ENCODE measurements at regions not wholly inside any gene's neighbourhood (a gene's known extent, or its start where the extent isn't known, plus 50 kb on each side); places are given as distances from the start of the nearest gene placed in this dataset.
"Not testable (repeated sequence)": the region's sequence is repeated elsewhere in the genome, so short reads cannot be mapped to it uniquely, and the experiment has no call there.

- no peak for DNase-seq
Observed at GRCh38 chr11:71150859-71151258, 101.5 kb downstream of the SHANK2 start.

- no peak for DNase-seq
Observed at GRCh38 chr11:71148716-71149115, 103.7 kb downstream of the SHANK2 start.

GRCh38 chr11:71147331-71147730 is 105.0 kb downstream of the SHANK2 start:
- DNase-seq, result no peak

GRCh38 chr11:71146846-71147245 is 105.5 kb downstream of the SHANK2 start:
- DNase-seq, result no peak

DNA sequence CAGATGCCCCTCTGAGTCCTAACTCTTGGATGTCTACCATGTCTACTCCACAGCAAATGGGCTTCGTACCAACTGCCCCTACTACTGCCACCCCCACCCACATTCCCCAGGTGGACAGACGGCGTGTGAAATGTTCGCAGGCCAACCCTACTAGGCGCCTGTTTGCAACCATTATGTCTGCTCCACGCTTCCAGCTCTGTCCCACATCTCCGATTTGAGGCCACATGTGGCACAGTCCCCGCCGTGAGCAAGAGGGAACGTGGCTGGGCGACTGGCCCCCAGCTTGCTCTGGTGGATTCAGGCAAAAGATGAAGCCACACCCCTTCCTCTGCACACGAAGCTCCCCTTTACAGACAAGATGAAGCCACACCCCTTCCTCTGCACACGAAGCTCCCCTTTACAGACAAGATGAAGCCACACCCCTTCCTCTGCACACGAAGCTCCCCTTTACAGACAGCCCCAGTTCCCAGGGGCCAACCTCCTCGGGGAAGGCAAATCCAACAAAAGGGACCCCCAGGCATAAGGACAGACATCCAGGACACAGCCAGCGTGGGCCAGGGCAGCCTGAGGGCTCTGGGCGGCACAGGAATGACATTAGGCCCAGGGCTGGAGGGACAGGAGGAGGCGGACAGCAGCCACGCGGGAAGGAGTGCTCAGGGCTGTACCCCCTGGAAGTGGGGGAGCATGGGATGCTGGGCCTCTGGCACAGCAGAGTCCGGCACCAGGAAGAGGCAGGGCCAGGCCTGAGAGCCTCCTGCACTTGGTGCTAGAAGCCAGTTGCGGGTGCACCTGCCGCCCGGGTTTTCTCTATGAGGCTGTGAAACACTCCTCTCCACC is 106.2 kb downstream of the SHANK2 start:
- no peak for DNase-seq

GRCh38 chr11:71145368-71145767 is 107.0 kb downstream of the SHANK2 start:
- DNase-seq, result no peak

- DNase-seq, result no peak
Observed at GRCh38 chr11:71144736-71145135, 107.6 kb downstream of the SHANK2 start.

DNA sequence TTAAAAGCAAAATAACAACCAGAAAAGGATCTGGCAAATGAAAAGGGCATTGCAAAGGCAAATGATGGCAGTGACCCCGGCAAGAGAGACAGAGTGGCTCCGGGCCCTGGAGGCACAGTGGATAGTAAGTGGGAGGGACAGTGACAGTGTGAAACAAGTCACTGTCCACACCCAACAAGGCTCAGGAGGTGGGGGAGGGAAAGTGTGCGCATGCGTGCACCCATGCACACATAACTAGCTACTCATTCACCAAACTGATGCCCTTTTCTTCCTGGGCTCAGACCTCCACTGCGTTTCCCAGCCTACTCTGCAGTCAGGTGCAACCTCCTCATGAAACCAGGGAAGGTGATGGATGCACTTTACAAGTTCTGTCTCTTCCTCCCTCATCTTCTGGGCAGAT is 108.4 kb downstream of the SHANK2 start:
- no peak for DNase-seq

- no peak for DNase-seq
Observed at GRCh38 chr11:71140206-71140919, 112.0 kb downstream of the SHANK2 start.

DNA sequence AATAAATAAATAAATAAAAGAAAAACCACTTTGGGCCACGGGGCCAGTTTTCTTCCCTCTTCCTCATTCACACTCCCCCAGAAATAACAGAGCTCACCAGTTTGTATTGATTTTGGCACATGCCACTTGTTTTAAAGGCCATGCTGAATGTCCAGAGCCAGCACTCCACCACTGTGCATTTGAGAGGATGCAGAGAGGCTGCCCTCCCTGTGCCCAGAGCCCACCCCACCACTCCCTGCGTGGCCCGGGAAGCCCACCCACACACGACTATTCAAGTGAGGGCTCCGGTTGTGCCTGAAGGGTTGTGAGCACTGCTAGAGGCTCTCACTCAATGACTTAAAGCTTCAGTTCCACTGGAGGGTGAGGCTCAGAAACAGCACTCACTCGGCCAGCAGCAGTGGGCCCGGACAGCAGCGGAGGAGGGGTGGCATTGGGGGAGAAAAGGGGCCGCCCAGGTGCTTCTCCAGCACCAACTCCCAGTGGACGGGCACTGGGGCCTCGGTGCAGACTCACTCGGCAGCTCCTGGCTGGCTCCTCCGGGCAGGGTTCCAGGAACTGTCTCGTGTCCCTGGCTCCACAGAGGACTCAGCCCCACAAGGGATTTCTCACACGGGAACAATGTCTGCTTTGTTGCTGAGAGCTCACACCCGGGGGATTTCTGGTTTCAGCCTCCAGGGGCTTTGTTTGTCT is 112.7 kb downstream of the SHANK2 start:
- DNase-seq, result no peak

- no peak for DNase-seq
Observed at GRCh38 chr11:71138737-71139425, 113.5 kb downstream of the SHANK2 start.

DNA sequence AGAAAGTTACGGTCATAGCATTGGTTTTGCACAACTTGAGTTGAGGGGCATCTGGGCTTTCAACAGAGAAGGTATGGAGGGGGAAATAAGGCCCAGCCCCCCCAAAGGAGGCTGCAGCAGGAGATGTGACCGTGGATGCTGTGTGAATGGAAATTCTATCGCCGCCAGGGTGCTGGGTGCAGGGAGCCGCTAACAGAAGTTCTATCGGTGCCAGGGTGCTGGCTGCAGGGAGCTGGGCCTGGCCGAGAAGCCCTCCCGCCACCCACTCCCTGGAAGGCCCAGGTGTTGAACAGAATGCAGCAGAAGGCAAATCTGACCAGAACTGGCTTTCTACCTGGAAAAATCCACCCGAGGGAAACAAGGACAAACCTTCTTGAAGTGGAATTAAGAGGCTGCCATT is 115.0 kb downstream of the SHANK2 start:
- DNase-seq, result no peak

DNA sequence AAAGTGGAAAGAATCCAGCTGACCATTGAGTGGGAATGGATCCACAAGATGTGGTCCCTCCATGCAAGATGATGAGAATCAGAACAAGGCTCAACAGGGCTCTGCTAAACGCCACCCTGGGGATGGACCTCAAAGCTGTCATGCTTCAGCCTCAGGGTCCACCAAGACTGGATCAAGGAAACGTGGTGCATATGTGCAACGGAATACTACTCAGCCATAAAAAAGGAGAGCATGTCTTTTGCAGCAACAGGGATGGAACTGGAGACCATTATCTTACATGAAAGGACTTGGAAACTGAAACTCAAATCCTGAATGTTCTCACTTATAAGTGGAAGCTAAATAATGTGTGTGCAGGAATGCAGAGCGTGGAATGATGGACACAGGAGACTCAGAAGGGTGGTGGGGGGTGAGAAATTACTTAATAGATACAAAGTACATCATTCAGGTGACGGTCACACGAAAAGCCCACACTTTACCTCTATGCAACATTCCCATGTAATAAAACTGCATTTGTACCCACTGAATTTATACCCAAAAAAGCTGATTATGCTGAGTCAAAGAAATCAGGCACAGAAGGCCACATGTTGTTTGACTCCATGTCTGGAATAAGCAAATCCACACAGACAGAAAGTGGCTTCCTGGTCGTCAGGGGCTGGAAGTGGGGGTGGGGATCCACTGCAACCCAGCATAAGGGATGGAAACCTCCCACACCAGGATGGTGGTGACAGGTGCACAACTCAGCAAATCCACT is 116.1 kb downstream of the SHANK2 start:
- no peak for DNase-seq

- DNase-seq, result no peak
Observed at GRCh38 chr11:71135112-71135511, 117.3 kb downstream of the SHANK2 start.

DNA sequence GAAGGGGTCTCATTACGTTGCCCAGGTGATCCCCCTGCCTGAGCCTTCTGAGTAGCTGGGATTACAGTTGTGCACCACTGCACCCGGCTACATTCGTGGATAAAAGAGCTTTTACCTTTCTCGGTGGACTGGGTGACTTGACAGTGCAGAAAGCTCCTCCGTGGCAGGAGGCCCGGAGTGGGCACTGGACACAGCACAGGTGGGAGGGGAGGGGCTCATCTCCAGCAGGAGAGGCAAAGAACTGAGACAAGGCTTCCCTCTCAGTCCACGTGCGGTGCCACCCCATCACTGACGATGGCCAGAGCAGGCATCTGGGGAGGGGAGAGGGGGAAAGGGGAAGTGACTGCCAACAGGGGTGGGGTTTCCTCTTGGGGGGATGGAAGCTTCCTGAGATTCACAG is 118.4 kb downstream of the SHANK2 start:
- DNase-seq, result no peak

DNA sequence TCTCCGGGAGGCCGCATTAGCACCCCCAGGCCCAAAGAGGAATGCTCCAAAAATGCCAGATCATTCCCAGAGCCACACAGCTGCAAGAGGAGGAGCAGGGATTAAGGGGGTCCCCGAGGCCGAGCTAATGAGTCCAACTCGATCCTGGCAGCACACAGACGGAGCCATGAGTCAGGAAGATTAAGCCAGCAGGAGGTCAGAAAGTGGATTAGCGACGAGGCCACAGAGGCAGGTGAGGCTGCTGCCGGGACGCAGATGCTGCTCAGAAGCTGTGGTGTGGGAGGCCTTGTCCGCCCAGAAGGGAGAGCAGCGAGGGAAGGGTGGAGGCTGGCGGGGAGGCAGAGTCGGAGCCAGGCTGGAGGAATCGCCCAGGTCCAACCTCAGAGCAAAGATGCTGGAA is 120.5 kb downstream of the SHANK2 start:
- no peak for DNase-seq

- no peak for DNase-seq
Observed at GRCh38 chr11:71130106-71130505, 122.3 kb downstream of the SHANK2 start.

DNA sequence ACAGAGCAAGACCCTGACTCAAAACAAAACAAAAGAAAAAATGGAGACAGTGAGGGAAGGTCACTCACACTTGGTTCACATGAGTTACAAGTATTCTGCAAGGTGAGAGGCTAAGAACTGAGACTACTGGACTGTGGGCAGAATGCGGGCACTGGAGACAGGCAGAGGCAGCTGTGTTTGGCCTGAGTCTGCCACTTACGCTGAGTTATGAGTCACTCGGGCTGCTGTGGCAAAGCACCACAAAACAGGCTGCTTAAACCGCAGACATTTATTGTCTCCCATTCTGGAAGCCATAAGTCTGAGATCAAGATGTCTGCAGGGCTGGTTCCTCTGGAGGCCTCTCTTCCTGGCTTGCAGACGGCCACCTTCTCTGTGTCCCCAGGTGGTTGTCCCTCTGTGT is 122.8 kb downstream of the SHANK2 start:
- no peak for DNase-seq

GRCh38 chr11:71127806-71128205 is 124.6 kb downstream of the SHANK2 start:
- DNase-seq, result no peak

DNA sequence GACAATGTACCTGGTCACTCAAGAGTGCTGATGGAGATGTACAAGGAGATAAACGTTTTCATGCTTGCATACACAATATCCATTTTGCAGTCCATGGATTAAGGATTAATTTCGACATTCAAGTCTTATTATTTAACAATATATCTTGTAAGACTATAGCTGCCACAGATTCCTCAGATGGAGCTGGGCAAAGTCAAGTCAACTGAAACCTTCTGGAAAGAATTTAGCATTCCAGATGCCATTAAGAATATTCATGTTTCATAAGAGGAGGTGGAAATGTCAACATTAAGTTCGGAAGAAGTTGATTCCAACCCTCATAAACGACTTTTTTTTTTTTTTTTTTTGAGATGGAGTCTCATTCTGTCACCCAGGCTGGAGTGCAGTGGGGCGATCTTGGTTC is 126.0 kb downstream of the SHANK2 start:
- not testable (repeated sequence) for DNase-seq

- no peak for DNase-seq
Observed at GRCh38 chr11:71125150-71125549, 127.2 kb downstream of the SHANK2 start.

- DNase-seq, result no peak
Observed at GRCh38 chr11:71124127-71124526, 128.2 kb downstream of the SHANK2 start.
